Heart left ventricle (tissue), 16 donors: ENCODE measurements at regions not wholly inside any gene's neighbourhood (a gene's known extent, or its start where the extent isn't known, plus 50 kb on each side); places are given as distances from the start of the nearest gene placed in this dataset.

Experiments
- ATAC-seq, 4 donors: fragments of 200-7000 bp; cut with Tn5 transposase; one replicate each; pipeline ENCODE4 v1.9.1; 2020 to 2022; ENCODE audit warnings: moderate library complexity in 4 of 4, mild to moderate bottlenecking in 3 of 4, moderate number of reproducible peaks in 1 of 4
- DNase-seq, 5 donors: peaks; one replicate each; pipeline ENCODE4 v3.0.0-alpha.2; 2020
- H3K27ac ChIP-seq, 12 donors: fragments of 200-600 bp; sonication (generic) in 4 of 12; one replicate each; pipeline versions ENCODE4 v1.5.0 to v1.8.0; 2016 to 2022; ENCODE audit warnings: mild to moderate bottlenecking in 2 of 12
- H3K27me3 ChIP-seq, 9 donors: fragments of 200-600 bp; sonication (generic) in 2 of 9; one replicate each; pipeline versions ENCODE4 v1.5.1 to v1.8.0; 2016 to 2022; ENCODE audit warnings: mild to moderate bottlenecking in 3 of 9
- H3K36me3 ChIP-seq, 9 donors: fragments of 200-600 bp; sonication (generic) in 2 of 9; one replicate each; pipeline versions ENCODE4 v1.5.0 to v1.8.0; 2018 to 2022; ENCODE audit warnings: mild to moderate bottlenecking in 2 of 9
- H3K4me1 ChIP-seq, 12 donors: fragments of 200-600 bp; sonication (generic) in 4 of 12; one replicate each; pipeline versions ENCODE4 v1.5.0 to v1.8.0; 2016 to 2022; ENCODE audit warnings: mild to moderate bottlenecking in 3 of 12
- H3K4me3 ChIP-seq, 12 donors: fragments of 200-600 bp; sonication (generic) in 4 of 12; one replicate each; pipeline versions ENCODE4 v1.5.0 to v1.8.0; 2017 to 2022; ENCODE audit warnings: mild to moderate bottlenecking in 9 of 12, moderate library complexity in 4 of 12
- H3K9me3 ChIP-seq, 12 donors: fragments of 200-600 bp; sonication (generic) in 4 of 12; one replicate each; pipeline versions ENCODE4 v1.5.0 to v1.8.0; 2016 to 2022; ENCODE audit warnings: mild to moderate bottlenecking in 1 of 12
- POLR2A ChIP-seq, 2 donors: fragments of 450-650 bp; IDR thresholded peaks; one replicate each; pipeline ENCODE4 v1.6.1; 2017; ENCODE audit warnings: antibody characterized with exemption in 2 of 2, mild to moderate bottlenecking in 2 of 2, moderate library complexity in 2 of 2
- WGBS, 4 donors: extraction: QIAGEN DNeasy Blood & Tissue Kit in 2 of 4; methylation state at CpG; one replicate each; pipeline versions ENCODE4 v1.1.5 to v1.1.7; 2013 to 2018; 5-methylcytosine and 5-hydroxymethylcytosine counted together
- intact Hi-C, 10 donors: fragments of 100-400 bp; cut with DNase I; formaldehyde crosslinking; loops; one replicate each; pipeline versions ENCODE4 v1.11.1 to v1.14.2; 2022
- TF ChIP-seq, protein P1 (sequence below), 12 donors: fragments of 200-600 bp; sonication (generic) in 4 of 12; IDR thresholded peaks; one replicate each; pipeline versions ENCODE4 v1.5.0 to v1.8.0; 2018 to 2022; ENCODE audit warnings: antibody characterized with exemption in 12 of 12, mild to moderate bottlenecking in 5 of 12
- donor health status: ischemic (EF 13 %, LVEDD 7.1; RV severe dilation, severe dysfunction).
- donor health status: healthy with polysubstance abuse.
- donor health status: DM: no; HTN: yes; CAD: no.
- donor health status: DM: no; HTN: no; CAD: no.
- donor health status: ischemic (EF 25% LVEDD 6.9; RV normal size, moderate dysfunction).
- donor health status: ischemic (EF 25% LVEDD 5.7; RV mildly dilated, moderate dysfunction).
- donor health status: healthy.
- donor health status: DM: yes; HTN: yes; CAD: no.
- donor health status: ischemic (EF 35%, LVEDD 5.7; RV mildly dilated, moderate dysfunction).
- donor health status: nonischemic (EF 11% LVEDD 7.7; RV severe dilation, severe dysfunction).
- donor health status: DM: yes; HTN: yes; CAD: no.
- donor health status: PGD.
- donor health status: ischemic (EF 29% LVEDD 5.4; RV normal size, mild dysfunction).
- donor health status: nonischemic (EF 23%, LVEDD 6.1; RV moderate dilation, normal function).

DNA sequence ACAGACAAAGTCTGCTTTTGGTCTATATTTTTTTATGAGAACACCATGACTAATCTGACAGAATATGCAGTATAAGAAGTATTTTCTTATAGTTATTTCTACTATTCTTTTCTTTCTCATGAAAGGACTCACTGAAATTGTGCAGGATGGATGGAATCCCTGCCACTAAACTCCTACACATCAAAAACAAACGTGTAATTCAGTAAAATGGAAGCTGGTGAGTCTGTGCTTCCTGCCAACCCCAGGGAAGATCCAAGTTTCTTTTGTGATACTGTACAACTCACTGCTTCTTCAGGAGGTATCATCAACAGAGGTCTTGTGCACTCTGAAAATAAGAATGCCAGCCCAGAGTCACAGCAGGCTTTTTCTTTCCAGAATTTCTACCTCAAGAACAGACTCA, 241.2 kb downstream of the MRPL39 start:
- H3K4me1 ChIP-seq, result no peaks in the 10 kb centered on the region
- DNase-seq (no peak), ATAC-seq (no peak)
- WGBS, 4 donors, result 28 to 45% (median 37%) methylated on average over 1 of the region's 1 CpG
- no peaks in the 10 kb centered on the region for H3K9me3 ChIP-seq
- H3K27ac ChIP-seq, result no peak overlapping the region
- no peak overlapping the region for H3K4me3 ChIP-seq
- no peak for TF ChIP-seq POLR2A (IDR thresholded peaks at IDR 0.05)
- TF ChIP-seq, protein P1, sequence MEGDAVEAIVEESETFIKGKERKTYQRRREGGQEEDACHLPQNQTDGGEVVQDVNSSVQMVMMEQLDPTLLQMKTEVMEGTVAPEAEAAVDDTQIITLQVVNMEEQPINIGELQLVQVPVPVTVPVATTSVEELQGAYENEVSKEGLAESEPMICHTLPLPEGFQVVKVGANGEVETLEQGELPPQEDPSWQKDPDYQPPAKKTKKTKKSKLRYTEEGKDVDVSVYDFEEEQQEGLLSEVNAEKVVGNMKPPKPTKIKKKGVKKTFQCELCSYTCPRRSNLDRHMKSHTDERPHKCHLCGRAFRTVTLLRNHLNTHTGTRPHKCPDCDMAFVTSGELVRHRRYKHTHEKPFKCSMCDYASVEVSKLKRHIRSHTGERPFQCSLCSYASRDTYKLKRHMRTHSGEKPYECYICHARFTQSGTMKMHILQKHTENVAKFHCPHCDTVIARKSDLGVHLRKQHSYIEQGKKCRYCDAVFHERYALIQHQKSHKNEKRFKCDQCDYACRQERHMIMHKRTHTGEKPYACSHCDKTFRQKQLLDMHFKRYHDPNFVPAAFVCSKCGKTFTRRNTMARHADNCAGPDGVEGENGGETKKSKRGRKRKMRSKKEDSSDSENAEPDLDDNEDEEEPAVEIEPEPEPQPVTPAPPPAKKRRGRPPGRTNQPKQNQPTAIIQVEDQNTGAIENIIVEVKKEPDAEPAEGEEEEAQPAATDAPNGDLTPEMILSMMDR (IDR thresholded peaks at IDR 0.05), result no peak
- H3K36me3 ChIP-seq, result no peaks in the 10 kb centered on the region
- intact Hi-C loops, result no loop called here
- H3K27me3 ChIP-seq, result peaks cover 0 to 4% (median 0%) of the 10 kb centered on the region in 9 donors

DNA sequence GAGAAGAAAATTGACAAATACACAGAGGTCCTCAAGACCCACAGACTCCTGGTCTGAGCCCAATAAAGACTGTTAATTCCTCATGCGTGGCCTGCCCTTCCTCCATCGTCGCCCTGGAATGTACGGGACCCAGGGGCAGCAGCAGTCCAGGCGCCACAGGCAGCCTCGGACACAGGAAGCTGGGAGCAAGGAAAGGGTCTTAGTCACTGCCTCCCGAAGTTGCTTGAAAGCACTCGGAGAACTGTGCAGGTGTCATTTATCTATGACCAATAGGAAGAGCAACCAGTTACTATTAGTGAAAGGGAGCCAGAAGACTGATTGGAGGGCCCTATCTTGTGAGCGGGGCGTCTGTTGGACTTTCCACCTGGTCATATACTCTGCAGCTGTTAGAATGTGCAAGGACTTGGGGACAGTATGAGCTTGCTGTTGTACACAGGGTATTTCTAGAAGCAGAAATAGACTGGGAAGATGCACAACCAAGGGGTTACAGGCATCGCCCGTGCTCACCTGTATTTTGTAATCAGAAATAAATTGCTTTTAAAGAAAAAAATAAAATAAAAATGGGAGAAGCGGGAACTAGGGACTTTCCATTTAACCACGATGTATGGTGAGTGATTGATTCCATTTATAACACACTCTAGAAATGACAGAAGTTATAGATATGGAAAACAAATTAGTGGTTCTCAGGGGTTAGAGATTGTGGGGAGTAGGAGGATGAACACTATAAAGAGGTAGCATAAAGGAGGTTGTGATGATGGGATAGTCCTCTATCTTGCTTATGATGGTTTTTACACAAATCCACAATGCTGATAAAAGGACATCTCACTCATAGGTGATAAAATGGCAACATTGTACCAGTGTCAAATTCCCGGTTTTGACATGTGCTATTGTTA, 244.7 kb downstream of the MRPL39 start:
- Histone ChIP-seq H3K27me3 (peaks cover 0 to 2% (median 0%) of the 10 kb centered on the region in 9 donors), H3K36me3 (no peaks in the 10 kb centered on the region), H3K27ac (no peak overlapping the region), H3K4me1 (no peaks in the 10 kb centered on the region), H3K4me3 (no peak overlapping the region), H3K9me3 (no peaks in the 10 kb centered on the region)
- TF ChIP-seq, protein P1 (IDR thresholded peaks at IDR 0.05), result no peak
- no peak for TF ChIP-seq POLR2A (IDR thresholded peaks at IDR 0.05)
- DNase-seq (no peak), ATAC-seq (no peak)
- intact Hi-C loops, result no loop called here
- WGBS, 4 donors, result 82 to 90% (median 86%) methylated on average over 15 of the region's 15 CpGs

DNA sequence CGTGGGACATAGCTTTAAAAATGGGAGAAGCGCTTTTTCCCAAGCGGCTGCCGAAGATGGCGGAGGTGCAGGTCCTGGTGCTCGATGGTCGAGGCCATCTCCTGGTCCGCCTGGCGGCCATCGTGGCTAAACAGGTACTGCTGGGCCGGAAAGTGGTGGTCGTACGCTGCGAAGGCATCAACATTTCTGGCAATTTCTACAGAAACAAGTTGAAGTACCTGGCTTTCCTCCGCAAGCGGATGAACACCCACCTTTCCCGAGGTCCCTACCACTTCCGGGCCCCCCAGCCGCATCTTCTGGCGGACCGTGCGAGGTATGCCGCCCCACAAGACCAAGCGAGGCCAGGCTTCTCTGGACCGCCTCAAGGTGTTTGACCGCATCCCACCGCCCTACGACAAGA, 245.5 kb downstream of the MRPL39 start:
- DNase-seq (no peak), ATAC-seq (no peak)
- Histone ChIP-seq H3K36me3 (no peaks in the 10 kb centered on the region), H3K4me1 (no peaks in the 10 kb centered on the region), H3K4me3 (no peak overlapping the region), H3K9me3 (no peaks in the 10 kb centered on the region), H3K27ac (no peak overlapping the region), H3K27me3 (no peaks in the 10 kb centered on the region)
- TF ChIP-seq POLR2A (IDR thresholded peaks at IDR 0.05), result no peak
- TF ChIP-seq, protein P1 (IDR thresholded peaks at IDR 0.05), result no peak
- intact Hi-C loops, result no loop called here
- 93 to 94% (median 93%) methylated on average over 25 to 28 of the region's 28 CpGs for WGBS, 4 donors

DNA sequence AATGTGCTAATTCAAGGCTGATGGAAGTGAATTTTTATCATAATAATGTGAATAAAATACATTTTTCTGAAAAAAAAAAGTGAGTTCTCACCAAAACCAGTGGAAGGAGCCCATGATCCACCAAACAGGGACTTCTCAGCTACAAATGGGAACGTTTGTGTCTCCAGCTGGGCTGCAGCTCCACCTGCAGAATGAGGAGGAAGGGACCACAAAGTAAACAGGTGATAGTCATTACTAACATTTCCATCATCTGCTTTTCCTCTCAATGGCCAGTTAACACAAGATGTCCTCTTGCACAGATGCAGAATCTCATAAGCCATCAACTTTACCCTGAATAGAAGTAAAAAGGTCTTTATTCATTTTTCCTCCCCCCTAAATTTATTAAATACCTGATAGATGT, 246.2 kb downstream of the MRPL39 start:
- intact Hi-C loops, result no loop called here
- no peaks in the 10 kb centered on the region for H3K9me3 ChIP-seq
- H3K27me3 ChIP-seq, result no peaks in the 10 kb centered on the region
- H3K27ac ChIP-seq, result no peak overlapping the region
- H3K4me3 ChIP-seq, result no peak overlapping the region
- H3K4me1 ChIP-seq, result no peaks in the 10 kb centered on the region
- TF ChIP-seq POLR2A (IDR thresholded peaks at IDR 0.05), result no peak
- TF ChIP-seq, protein P1 (IDR thresholded peaks at IDR 0.05), result no peak
- 17 to 47% (median 40%) methylated on average over 1 of the region's 1 CpG for WGBS, 4 donors
- no peaks in the 10 kb centered on the region for H3K36me3 ChIP-seq
- no peak for ATAC-seq
- DNase-seq, result no peak
